ELF-1 (cell line): ENCODE measurements at regions not wholly inside any gene's neighbourhood (a gene's known extent, or its start where the extent isn't known, plus 50 kb on each side); places are given as distances from the start of the nearest gene placed in this dataset.

Experiments used
- DNase-seq: peaks from one replicate; pipeline ENCODE4 v3.0.0-alpha.2; 2016; ENCODE audit warnings: low read depth, low spot score

GRCh38 chr5:105735704-105736103 lies 1935.0 kb downstream of the EFNA5 start:
- DNase-seq = no peak

GRCh38 chr5:105730982-105731381 lies 1939.8 kb downstream of the EFNA5 start:
- DNase-seq = no peak

GRCh38 chr5:105726093-105726492 lies 1944.6 kb downstream of the EFNA5 start:
- no peak for DNase-seq

- no peak for DNase-seq
Measured at GRCh38 chr5:105708442-105708841, 1962.3 kb downstream of the EFNA5 start.

GRCh38 chr5:105702323-105702722 lies 1968.4 kb downstream of the EFNA5 start:
- no peak for DNase-seq

- no peak for DNase-seq
Measured at GRCh38 chr5:105696440-105696839, 1974.3 kb downstream of the EFNA5 start.

- no peak for DNase-seq
Measured at GRCh38 chr5:105695941-105696340, 1974.8 kb downstream of the EFNA5 start.

GRCh38 chr5:105689596-105689995 lies 1981.1 kb downstream of the EFNA5 start:
- DNase-seq = no peak

- DNase-seq = peak; percentile 18
Measured at GRCh38 chr5:105688227-105688792, 1982.4 kb downstream of the EFNA5 start.

- DNase-seq = no peak
Measured at GRCh38 chr5:105687493-105687892, 1983.2 kb downstream of the EFNA5 start.

GRCh38 chr5:105685884-105686283 lies 1984.9 kb downstream of the EFNA5 start:
- DNase-seq = no peak

- no peak for DNase-seq
Measured at GRCh38 chr5:105684799-105685198, 1985.9 kb downstream of the EFNA5 start.

GRCh38 chr5:105680858-105681475 lies 1989.8 kb downstream of the EFNA5 start:
- no peak for DNase-seq

GRCh38 chr5:105677291-105677690 lies 1993.4 kb downstream of the EFNA5 start:
- no peak for DNase-seq

- DNase-seq = no peak
Measured at GRCh38 chr5:105670596-105670995, 2000.1 kb downstream of the EFNA5 start.

- no peak for DNase-seq
Measured at GRCh38 chr5:105663671-105664070, 2007.1 kb downstream of the EFNA5 start.

GRCh38 chr5:105659396-105659795 lies 2011.3 kb downstream of the EFNA5 start:
- no peak for DNase-seq

GRCh38 chr5:105640328-105640727 lies 2030.4 kb downstream of the EFNA5 start:
- no peak for DNase-seq

- peak; percentile 53 for DNase-seq
Measured at GRCh38 chr5:105639511-105639910, 2031.2 kb downstream of the EFNA5 start.

GRCh38 chr5:105639068-105639467 lies 2031.7 kb downstream of the EFNA5 start:
- peak; percentile 88 for DNase-seq

GRCh38 chr5:105638437-105638836 lies 2032.3 kb downstream of the EFNA5 start:
- no peak for DNase-seq

GRCh38 chr5:105632043-105632442 lies 2038.7 kb downstream of the EFNA5 start:
- DNase-seq = no peak

- no peak for DNase-seq
Measured at GRCh38 chr5:105630803-105631202, 2039.9 kb downstream of the EFNA5 start.

GRCh38 chr5:105619725-105620124 lies 2051.0 kb downstream of the EFNA5 start:
- DNase-seq = no peak
